Omental fat pad (tissue), 3 donors: ENCODE measurements at regions not wholly inside any gene's neighbourhood (a gene's known extent, or its start where the extent isn't known, plus 50 kb on each side); places are given as distances from the start of the nearest gene placed in this dataset.

ENCODE experiments used
- ATAC-seq: fragments of 150-250 bp; one replicate; pipeline ENCODE4 v1.9.1; 2016; ENCODE audit warnings: mild to moderate bottlenecking, moderate library complexity; ENCODE audit not compliant: low FRiP score
- DNase-seq: peaks from one replicate; pipeline ENCODE4 v3.0.0-alpha.2; 2019; ENCODE audit warnings: low spot score
- TF ChIP-seq, protein P1 (sequence below), 3 donors: fragments of 450-650 bp; IDR thresholded peaks; one replicate each; pipeline ENCODE4 v1.5.1; 2016 to 2017; ENCODE audit warnings: antibody characterized with exemption in 3 of 3, mild to moderate bottlenecking in 3 of 3, moderate library complexity in 2 of 3

GRCh38 chr5:165906871-165907270 lies 2384.6 kb upstream of the WWC1 start:
- TF ChIP-seq, protein P1, sequence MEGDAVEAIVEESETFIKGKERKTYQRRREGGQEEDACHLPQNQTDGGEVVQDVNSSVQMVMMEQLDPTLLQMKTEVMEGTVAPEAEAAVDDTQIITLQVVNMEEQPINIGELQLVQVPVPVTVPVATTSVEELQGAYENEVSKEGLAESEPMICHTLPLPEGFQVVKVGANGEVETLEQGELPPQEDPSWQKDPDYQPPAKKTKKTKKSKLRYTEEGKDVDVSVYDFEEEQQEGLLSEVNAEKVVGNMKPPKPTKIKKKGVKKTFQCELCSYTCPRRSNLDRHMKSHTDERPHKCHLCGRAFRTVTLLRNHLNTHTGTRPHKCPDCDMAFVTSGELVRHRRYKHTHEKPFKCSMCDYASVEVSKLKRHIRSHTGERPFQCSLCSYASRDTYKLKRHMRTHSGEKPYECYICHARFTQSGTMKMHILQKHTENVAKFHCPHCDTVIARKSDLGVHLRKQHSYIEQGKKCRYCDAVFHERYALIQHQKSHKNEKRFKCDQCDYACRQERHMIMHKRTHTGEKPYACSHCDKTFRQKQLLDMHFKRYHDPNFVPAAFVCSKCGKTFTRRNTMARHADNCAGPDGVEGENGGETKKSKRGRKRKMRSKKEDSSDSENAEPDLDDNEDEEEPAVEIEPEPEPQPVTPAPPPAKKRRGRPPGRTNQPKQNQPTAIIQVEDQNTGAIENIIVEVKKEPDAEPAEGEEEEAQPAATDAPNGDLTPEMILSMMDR (IDR thresholded peaks at IDR 0.05): no peak
- ATAC-seq (no peak), DNase-seq (no peak)

DNA sequence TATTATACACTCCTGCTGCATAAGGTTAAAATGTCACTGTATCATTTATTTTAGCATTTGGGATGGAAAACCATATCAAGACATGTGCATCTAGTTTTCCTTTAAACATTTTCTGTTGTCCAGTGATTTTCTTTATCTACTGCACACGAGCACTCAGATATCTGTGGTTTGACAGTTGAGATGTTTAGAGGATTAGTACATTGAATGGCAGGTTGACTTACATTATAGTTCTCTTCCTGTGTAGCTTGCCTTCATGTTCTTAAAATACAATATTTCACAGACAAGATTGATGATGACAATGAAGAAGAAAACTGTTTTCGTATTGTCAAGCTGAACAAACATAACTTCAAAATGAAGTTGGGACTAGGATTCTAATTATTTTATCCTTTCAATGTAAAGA lies 2378.4 kb upstream of the WWC1 start:
- no peak for ATAC-seq
- no peak for DNase-seq
- TF ChIP-seq, protein P1 (IDR thresholded peaks at IDR 0.05): no peak

DNA sequence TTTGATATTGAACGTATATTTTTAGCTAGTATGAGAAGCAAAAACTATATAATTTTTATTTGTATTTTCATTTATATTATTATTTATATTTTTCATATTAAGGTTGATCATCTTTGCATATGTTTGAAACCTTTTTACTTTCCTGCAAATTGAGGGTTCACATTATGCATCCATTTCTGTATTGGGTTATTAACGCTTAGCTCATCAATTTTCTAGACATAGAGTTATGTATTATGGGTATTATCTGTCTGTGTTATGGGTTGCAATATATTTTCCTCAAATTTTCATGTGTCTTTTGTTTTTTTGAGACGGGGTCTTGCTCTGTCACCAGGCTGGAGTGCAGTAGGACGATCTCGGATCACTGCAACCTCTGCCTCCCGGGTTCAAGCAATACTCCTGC lies 2377.0 kb upstream of the WWC1 start:
- ATAC-seq (no peak), DNase-seq (no peak)
- TF ChIP-seq, protein P1 (IDR thresholded peaks at IDR 0.05): no peak

GRCh38 chr5:165919196-165919595 lies 2372.2 kb upstream of the WWC1 start:
- no peak for ATAC-seq
- TF ChIP-seq, protein P1 (IDR thresholded peaks at IDR 0.05): no peak
- DNase-seq: no peak

- no peak for ATAC-seq
- no peak for DNase-seq
- TF ChIP-seq, protein P1 (IDR thresholded peaks at IDR 0.05): no peak
Observed at GRCh38 chr5:165920655-165921054, 2370.8 kb upstream of the WWC1 start.

- ATAC-seq (no peak), DNase-seq (no peak)
- TF ChIP-seq, protein P1 (IDR thresholded peaks at IDR 0.05): no peak
Observed at GRCh38 chr5:165928971-165929370, 2362.5 kb upstream of the WWC1 start.

- DNase-seq (no peak), ATAC-seq (no peak)
- TF ChIP-seq, protein P1 (IDR thresholded peaks at IDR 0.05): no peak
Observed at GRCh38 chr5:165940541-165940940, 2350.9 kb upstream of the WWC1 start.
